NCI-H2029 (cell line): ENCODE measurements at regions not wholly inside any gene's neighbourhood (a gene's known extent, or its start where the extent isn't known, plus 50 kb on each side); places are given as distances from the start of the nearest gene placed in this dataset.
"Not testable (repeated sequence)": the region's sequence is repeated elsewhere in the genome, so short reads cannot be mapped to it uniquely, and the experiment has no call there.

Source experiments
- DNase-seq: peaks from one replicate; lab custom pipeline; 2025; lab: John Stamatoyannopoulos, UW

DNA sequence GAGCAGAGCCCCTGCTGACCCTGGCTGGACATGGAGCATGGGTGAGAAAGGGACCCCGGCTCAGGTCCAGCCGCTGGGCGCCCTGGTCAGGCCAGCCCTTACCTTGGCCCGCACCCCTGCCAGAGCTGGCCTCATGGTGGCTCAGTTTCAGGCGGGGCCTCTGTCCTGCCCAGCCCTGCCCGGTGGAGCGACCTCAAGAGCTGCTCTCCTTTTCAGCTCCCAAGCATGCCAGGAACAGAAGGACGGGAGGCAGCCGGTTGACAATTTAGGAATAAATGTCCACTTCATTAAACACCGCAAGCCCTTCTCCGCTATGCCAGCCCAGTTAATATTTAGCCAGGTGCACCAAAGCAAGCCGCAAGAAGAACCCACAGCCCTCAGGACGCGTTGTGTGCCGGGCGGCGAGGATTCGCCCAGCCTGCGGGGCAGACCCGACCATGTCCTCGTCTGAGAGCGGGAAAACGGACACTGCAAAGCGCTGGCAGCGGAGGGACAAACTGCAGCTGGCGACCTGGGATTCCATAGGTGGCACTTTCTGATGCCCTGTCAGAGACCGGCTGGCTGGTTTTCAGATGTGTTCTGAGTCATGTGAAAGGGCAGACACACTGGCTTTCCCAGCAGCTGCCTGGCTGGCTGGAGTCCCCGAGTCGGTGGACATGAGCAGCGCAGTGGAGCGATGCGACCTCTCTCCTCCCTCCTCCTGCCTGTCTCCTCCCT is 221.9 kb downstream of the TTLL2 start:
- no peak for DNase-seq

DNA sequence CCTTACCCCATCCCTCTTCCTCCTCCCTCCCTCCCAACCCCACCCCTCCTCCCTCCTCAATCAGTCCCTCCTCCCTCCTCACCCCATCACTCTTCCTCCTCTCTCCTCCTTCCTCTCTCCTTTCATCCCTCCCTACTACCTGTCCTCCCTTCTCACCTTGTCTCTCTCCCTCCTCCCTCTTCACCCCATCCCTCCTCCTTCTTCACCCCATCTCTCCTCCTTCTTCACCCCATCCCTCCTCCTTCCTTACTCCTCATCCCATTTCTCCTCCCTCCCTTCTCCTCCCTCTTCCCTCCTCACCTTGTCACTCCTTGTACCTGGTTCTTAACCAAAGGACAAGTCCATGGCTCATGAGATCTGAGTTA is 222.4 kb downstream of the TTLL2 start:
- no peak for DNase-seq

DNA sequence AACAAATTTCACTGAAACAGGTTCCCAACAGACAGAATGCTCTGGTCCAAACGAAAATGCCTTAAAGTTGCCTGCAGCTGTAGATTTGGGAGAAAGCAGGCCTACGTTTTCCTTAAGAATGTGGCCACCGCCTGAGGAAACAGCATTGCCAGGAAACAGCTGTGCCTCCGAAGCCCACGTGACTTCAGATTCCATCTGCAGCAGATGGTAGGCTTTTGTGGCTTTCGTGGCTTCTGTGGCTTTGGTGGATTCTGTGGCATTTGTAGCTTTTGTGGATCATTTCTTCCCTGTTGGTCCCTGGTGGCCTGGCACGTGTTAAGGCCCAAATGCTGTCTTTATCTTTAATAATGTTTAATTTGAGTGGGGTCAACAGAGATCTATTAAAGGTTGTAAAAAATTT is 222.9 kb downstream of the TTLL2 start:
- no peak for DNase-seq

DNA sequence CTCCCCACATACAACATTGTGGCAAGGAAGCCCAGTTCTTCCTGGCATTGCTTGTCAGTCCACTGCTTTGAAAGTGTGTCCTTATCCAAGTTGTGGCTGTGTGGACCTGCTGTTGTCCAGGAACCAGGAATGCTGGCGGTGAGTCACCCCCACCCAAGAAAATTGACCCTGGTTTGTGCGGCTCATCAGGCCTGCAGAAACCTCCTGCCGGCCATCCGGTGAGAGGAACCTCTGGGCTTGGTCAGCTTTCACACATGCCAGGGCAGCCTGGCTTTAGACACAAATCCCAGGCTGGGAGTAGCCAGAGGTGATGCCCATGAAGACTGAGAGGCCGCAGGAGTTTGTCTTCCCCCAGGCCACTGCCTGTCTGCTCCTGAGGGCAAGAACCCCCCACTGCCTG is 223.6 kb downstream of the TTLL2 start:
- no peak for DNase-seq

DNA sequence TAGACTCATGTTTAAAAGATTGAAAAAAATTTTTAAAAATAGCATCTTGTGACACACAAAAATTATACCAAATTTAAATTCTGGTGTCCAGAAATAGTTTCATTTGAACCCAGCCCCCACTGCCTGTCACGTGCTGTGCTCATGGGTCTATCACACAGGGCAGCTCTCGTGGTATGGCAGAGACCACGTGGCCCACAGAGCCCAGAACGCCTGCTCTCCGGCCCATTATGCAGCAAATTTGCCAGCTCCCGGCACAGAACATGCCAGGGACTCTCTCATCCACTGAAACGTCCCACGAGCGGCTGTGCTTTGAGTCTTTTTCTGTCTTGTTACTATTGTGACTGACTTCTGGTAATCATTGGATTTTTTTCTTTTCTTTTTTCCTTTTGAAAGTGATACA is 224.3 kb downstream of the TTLL2 start:
- no peak for DNase-seq

DNA sequence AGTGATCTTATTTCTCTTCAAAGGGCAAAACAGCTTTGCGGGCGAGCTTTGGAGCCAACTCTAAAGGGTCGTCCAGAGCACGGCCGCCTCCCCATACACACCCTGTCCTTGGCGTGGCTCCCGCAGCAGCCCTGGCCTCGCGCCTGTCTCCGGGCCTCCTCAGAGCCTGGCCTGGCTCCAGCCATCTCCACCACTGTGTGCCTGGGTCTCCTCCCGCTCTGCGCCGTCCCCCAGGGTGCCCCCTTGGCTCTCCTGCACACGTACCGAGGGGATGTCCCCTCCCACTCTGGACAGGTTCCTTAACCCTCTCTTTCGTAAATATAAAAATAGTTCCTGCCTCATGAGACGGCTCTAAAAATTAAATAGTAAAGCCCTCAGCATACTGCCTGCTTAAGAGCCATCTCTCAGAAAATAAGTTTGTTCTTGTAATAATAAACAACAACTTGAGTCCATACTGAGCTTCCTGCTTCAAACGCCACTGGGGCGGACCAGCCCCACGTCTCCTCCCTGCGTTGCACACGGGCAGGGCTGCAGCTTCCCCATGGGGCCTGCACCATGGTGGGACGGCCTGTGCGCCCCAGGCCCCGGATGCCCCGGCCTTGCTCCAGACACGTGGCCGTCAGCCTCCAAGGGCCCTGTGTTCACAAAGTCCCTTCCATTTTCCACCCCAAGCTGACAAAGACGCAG is 226.2 kb downstream of the TTLL2 start:
- DNase-seq, result peak; percentile 8

DNA sequence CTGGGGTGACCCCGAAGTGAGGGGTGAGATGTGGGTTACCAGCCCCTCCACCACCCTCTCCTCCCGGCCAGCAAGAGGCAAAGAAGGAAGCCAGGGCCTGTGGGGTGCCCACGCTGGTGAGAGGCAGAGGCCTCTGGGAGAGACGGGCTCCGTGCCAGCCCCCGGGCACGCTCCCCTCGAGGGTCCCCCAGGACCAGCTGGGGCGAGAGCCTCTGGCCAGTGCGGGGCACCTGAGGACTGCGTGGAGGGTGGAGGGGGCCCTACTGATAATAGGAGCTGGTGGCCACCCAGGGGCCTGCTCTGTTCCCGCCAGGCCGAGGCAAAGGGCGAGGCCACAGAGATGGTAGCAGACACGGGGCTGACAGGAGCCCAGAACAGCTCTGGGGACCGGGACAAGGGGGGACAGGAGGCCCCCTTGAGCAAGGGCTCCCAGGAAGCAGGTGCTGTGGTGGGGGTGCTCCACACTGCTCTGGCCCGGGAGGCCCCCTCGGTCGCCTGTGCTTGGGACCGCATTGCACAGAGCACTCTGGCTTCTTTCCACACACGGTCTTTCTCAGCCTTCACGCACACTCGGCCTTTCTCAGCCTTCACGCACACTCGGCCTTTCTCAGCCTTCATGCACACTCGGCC is 226.9 kb downstream of the TTLL2 start:
- DNase-seq, result no peak

DNA sequence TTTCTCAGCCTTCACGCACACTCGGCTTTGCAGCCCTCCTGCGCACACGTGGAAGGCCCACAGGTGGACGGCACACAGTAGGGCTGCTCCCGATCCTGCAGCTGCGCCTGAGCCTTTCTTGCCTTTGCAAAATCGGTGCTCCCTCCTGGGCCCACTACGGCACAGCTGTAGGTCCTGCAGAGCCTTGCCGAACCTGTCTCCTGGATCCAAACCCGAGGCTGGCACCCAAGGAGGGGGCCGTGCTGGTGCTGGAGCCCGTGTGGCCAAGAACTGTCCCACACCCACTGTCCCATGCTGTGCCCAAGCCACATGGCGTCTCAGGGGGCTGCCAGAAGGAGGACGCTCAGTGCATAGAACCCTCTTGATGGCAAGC is 227.4 kb downstream of the TTLL2 start:
- DNase-seq, result no peak

DNA sequence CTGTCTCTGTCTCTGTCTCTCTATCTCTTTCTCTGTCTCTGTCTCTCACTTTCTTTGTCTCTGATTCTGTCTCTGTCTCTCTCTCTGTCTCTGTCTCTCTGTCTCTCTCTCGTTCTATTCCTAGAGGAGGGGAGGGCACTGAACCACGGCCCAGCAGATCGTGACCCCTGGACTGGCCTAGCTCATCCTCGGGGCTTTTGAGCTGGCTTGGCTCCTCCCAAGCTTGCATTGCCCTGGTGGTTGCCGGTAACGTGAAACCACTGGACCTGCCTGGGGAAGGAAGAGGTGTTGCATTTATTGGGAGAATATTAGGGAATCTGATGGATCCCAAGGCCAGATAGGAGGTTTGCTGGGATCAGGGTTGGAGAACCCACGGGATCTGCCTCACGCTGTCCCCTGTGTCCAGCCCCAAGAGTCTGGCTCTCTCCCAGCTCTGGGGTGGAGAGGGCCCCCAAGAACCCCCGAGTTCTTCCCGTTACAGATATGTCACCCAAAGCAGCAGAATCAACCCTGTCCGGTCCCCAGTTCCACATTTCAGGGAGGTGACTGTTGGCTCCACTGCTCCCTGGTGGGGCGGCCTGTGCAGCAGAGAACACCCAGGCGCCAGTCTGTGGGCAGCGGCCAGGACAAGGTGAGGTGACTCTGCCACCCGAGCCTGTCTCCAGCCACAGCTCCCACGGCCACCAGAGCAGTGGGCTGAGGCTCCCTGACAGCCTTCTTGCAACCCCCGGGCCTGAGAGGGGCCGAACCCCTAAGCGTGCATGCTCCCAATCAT is 228.3 kb downstream of the TTLL2 start:
- no peak for DNase-seq

DNA sequence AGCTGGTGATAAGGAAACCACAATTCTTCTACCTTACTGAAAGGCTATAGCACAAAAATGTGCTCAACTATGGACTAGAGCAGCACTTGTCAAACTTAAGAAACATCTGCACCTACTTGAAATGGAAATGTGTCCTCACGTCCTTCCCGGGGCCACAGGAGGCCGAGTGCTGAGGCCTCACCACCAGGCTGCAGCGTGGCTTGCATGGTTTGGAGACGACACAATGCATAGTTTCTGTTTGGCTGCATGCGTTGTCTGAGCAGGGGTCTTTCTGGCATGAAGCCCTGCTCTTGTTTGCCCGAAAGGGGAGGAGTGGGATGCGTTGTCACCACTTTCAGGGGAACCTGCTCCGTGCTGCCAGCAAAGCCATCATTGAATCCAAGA is 228.8 kb downstream of the TTLL2 start:
- DNase-seq, result no peak

DNA sequence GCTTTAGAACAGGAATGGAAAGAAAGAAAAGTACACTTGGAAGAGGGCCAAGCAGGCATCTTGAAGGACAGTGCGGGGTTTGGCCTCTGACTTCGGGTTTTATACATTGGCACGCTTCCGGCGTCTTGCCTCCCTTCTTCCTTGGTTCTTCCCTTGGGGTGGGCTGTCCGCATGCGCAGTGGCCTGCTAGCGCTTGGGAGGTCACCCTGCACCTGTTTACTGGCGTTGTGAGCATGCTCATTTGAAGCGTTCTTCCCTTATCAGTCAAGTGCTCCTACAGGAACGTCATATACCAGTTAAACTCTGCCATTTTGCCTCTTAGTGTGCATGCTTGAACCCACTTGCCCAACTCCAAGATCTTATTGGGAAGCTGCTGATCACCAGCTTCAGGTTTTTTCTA is 230.0 kb downstream of the TTLL2 start:
- no peak for DNase-seq

DNA sequence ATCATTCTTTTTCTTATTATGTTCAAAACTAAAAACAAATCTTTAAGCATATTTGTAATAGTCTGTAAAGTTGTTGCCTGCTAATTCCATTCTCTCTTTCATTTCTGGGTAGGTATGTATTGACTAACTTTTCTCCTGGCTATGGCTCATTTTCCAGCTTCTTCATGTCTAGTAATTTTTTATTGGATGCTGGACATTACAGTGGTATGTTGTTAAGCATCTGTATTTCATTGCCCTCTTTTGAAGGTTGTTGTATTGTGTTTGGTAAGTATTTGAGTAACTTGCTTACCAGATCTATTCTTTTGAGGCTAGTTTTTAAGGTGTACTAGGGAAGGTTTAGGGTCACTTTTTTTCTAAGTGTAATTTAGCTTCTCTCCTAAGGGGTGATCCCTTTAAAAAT is 230.9 kb downstream of the TTLL2 start:
- no peak for DNase-seq

DNA sequence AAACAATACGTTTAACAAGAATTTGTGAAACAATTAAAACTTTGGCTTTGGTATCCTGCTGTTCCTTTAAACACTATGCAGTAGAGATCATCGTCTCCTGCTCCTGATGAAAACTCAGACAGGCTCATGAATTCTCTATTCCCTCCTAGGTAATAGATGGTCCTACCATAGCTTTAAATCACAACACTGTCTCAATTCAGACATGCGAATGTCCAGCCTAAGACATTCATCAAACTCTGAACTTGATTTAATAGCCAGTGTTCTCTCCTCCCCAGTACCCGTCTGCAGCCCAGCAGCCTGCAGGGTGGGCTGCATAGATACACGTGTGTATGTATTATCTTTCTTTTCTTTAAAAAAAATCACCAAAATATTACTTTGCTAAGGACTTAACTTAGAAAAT is 232.8 kb downstream of the TTLL2 start:
- no peak for DNase-seq

DNA sequence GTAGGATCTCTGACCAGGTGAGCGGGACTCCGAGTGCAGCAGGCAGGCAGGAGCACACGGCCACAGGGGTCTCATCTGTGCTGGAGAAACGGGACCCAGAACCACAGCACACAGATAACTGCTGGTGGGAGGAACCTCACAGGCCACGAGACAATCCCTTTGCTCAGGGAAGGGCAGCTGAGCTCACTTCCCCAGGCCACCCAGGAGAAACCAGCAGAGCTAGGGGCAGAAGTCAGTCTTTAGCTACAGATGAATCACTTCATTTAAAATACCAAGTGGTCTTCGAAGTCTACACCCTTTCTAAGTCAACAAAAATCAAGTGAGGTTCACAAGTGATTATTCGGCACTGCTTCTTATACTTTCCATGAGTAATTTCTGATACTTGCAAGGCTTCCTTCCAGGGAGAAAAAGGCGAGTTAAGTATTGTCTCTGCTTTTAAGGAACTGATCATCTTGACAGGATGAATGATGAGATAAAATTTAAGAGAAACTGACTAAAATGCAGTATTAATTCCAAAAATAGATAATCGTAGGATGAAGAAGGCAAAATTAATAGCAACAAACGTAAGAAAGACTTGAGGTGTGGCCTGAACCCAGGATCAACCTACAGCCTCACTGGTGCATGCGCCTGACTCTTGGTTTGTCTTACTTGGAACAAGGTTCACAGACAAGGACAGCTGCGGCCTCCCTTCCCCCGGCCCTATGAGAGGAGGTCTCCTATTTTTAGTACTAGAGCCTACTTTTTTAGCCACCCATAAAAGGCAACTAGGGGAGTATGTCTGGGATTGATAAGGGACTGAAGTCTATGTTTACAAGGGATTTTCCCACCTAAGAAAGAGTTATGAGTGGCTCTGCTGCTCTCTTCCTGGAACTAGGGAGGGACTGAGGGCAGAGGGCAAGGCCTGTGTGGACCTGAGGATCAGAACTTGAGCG is 233.6 kb downstream of the TTLL2 start:
- no peak for DNase-seq

DNA sequence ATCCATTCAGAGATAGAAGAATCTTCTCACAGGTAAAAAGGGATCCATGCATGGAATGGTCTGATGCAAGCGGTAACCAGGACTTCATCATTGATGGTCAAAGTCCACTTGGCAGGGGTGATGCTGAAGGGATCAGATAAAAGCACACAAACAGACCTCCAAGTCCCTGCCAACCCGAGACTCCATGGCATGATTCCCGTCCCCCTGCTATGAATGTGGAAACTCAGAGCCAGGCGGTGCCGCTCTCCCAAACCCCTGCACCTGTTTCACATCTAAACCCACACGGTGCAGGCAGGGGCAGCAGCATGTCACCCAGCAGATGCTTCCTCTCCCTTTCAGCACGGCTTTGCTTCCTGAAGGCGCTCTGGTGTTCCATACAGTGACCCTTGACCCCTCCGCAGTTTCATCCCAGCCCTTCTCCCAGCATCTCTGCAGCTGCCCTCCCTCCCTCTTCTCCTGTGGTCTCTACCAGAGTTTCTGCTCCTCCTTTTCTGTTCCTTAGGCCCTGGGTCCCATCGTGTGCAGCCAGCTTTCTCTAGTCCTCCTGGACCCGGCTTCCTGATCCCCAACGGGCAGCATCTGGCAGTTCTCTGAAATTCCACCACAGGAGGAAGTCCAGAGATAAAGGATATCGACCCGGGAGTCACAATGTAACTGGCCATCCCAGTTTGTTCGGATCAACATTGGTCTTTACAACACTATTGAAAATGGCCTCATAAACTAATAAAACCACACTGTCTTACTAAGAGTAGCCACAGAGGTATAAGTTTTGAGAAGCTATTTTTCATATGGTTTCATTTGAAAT is 235.0 kb downstream of the TTLL2 start:
- no peak for DNase-seq

DNA sequence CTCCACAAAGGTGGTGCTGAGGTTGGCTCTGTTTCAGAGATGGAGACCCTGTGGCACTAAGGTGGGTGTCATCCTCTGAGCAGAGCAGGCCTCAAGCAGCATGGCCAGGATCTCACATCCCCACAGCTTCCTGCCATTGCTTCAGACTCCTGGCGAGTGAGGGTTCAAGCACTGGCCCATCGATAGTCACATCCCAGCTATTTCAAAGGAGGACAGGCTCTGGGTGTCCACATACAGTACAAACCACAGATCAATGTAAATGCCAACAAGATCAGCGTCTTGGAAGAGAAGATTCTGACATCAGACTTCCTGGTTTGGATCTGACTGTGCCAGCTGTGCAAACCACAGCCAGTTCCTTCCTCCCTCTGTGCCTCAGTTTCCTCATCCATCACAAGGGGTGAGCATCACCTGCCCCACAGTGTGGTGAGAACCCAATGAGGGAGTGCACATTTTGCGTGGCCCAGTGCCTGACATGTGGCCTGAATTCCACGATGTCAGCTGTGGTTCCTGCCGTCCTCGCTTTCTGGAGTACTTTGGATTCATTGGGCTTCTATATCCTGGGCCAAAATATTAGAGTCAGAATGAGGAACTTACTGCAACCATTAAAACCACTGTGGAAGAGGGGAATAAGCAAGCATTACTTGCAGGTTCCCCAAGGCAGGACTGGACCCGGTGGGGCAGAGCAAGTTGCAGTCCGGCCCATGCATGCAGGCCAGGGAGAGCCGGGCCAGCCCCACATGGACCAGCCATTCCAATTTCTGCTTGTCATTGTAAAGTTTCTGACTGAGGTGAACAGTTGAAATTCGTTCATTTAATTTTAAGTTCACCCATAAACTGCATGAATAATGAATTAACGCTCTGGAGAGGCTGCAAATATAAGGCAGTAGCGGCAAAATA is 236.0 kb downstream of the TTLL2 start:
- no peak for DNase-seq

DNA sequence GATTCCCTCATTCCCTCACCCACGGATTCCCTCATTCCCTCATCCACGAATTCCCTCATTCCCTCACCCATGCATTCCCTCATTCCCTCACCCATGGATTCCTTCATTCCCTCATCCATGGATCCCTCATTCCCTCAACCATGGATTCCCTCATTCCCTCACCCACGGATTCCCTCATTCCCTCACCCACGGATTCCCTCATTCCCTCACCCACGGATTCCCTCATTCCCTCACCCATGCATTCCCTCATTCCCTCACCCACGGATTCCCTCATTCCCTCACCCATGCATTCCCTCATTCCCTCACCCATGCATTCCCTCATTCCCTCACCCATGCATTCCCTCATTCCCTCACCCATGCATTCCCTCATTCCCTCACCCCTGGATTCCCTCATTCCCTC is 238.0 kb downstream of the TTLL2 start:
- DNase-seq, result not testable (repeated sequence)

DNA sequence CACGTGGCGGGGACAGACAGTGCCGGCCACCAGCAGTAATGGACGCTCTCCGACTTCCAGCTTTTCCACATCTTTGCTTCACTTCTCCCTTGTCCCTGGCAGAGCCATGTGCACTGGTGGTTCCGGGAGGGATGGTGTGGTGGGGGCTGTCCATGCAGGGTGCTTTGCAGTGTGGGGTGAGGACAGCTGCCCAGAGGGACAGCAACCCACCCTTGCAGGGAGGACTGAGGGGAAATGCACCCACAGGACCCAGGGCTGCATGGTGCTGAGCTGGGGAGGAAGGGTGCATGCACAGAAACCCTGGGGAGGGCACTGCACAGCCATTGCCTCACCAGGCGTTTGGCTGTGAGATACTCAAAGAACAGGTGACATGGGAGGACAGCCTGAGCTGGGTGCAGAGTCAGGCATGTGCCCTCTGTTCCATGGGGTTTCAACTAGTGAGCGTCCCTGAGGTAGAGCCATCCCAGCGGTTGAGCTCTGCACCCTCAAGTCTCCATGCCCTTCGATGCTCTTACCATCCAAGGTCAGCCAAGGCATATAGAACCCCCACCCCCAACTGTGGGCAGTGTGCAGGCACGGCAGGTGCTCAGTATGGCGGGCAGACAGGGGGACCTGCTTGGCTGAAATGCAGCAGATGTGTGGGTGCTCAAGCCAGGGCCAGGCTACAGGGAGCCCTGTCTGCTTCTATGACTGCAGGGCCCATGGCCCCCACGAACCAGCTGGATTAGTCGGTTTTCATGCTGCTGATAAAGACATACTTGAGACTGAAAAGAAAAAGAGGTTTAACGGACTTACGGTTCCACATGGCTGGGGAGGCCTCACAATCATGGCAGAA is 239.7 kb downstream of the TTLL2 start:
- no peak for DNase-seq

DNA sequence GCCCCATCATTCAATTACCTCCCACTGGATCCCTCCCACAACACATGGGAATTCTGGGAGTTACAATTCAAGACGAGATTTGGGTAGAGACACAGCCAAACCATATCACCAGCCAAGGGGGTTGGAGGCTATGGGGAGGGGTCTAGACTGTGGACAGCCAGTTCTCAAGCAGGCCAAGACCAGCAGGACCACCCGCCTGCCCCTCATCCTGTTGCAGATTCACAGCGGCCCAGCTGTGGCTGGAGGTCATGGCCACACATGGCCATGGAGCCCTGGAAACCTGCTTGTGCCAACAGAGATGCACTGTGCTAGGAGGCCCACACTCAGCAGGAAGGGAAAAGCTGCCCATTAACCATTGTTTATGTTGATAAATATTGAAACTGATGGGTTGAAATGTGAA is 240.5 kb downstream of the TTLL2 start:
- DNase-seq, result no peak
